ENCODE measurements at regions not wholly inside any gene's neighbourhood (a gene's known extent, or its start where the extent isn't known, plus 50 kb on each side); places are given as distances from the start of the nearest gene placed in this dataset.
"Not testable (repeated sequence)": the region's sequence is repeated elsewhere in the genome, so short reads cannot be mapped to it uniquely, and the experiment has no call there.

- no peak for DNase-seq (ENCODE audit: low read depth, low spot score)
Observed at GRCh38 chr2:21194147-21194546, 70.4 kb downstream of the TDRD15 start.

GRCh38 chr2:21194858-21195271, 71.1 kb downstream of the TDRD15 start:
- no peak for DNase-seq (ENCODE audit: low read depth, low spot score)

DNA sequence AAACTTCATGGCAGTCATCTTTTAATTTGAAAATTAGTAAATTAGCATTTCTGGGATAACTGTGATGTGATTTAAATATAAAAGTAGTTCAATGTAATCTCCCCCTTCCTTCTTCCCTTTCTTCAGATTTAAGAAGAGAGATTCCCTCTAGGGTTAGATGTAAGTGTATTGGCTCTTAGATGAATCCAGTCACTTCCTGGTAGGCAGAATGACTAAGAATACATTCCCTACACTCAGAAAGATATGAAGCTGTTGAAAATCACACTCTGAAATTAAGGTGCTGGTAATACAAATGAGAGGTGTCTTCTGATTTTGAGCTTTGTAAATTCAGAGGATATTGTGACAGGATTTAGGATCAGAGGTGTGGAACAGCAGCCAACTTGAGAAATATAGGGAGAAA, 71.6 kb downstream of the TDRD15 start:
- DNase-seq (ENCODE audit: low read depth, low spot score), result no peak

DNA sequence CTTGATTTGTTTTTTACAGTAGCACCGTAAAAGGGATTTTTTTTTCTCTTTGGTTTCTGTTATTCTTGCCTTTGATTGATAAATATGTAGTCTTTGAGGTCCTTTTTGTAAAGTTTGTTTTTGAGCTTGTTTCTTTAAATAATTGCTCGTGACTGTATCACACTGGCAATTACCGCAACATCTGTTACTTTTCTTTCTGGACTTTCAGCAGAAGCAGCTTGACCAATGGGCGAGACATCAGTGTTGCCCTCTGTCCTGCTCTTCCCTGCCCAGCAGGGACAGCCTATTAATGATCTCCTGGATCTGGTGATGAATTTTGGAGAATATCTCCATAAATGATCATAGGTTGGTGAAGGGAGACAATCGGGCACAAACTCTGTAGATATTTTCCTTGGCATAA, 74.9 kb downstream of the TDRD15 start:
- no peak for DNase-seq (ENCODE audit: low read depth, low spot score)

DNA sequence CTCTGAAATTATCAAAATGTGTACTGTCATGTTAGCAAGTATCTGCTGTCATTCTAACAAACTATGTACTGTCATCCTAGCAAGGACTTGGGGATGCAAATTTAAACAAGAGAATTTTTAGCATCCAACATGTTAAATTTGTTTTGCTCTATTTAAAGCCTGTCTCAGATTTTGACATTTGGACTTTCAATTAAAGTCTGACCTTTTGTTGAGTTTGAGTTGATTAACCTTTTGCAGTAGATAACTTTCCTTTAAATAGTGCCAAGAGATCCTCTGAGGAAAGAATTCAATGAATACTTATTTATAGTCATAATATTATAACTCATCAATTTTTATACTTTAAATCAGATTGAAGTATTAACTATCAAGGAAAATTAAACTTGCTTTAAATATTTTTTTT, 80.2 kb downstream of the TDRD15 start:
- no peak for DNase-seq (ENCODE audit: low read depth, low spot score)

GRCh38 chr2:21214085-21214484, 90.3 kb downstream of the TDRD15 start:
- DNase-seq (ENCODE audit: low read depth, low spot score), result not testable (repeated sequence)

GRCh38 chr2:21217442-21217841, 93.7 kb downstream of the TDRD15 start:
- DNase-seq (ENCODE audit: low read depth, low spot score), result no peak

DNA sequence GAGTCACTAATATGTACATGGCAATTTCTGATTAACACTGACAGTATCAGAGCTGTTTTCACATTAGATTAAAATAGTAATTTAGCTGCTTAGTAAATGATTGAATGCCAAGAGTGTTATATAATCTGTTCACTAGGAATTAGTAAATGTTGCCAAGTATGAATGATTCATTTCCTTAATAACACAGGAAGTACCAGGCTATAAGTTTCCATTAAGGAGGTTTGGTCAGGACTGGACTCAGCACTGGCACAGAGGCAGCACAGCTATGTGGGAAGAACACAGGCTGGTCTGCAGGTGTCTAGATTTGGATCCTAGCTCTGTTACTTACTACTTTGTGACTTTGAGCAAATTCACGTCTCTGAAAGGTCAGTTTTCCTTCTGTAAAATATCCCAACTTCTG, 97.2 kb downstream of the TDRD15 start:
- DNase-seq (ENCODE audit: low read depth, low spot score), result no peak

DNA sequence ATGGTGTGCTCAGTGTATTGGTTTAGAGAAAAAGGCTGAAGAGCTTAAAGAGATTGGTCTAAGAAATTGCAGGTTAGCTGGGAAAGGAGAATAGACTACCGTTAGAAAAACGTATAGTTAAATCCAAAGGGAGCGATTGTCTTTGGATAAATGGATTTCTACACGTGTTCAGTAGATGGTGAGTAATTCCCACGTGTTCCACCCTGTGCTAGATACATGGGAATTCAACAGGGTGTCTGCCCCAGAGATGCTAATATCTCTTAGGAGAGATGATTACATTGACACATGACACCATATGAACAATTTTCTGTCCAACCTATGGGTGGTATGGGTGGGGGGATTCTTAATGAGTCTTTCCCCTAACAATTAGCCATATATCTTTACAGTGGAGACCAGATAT, 99.8 kb downstream of the TDRD15 start:
- DNase-seq (ENCODE audit: low read depth, low spot score), result no peak

- no peak for DNase-seq (ENCODE audit: low read depth, low spot score)
Observed at GRCh38 chr2:21228041-21228895, 104.5 kb downstream of the TDRD15 start.

GRCh38 chr2:21229302-21229701, 105.5 kb downstream of the TDRD15 start:
- DNase-seq (ENCODE audit: low read depth, low spot score), result no peak

- no peak for DNase-seq (ENCODE audit: low read depth, low spot score)
Observed at GRCh38 chr2:21230140-21230539, 106.4 kb downstream of the TDRD15 start.

GRCh38 chr2:21231985-21232384, 108.2 kb downstream of the TDRD15 start:
- no peak for DNase-seq (ENCODE audit: low read depth, low spot score)

GRCh38 chr2:21233194-21233593, 109.4 kb downstream of the TDRD15 start:
- no peak for DNase-seq (ENCODE audit: low read depth, low spot score)

- DNase-seq (ENCODE audit: low read depth, low spot score), result no peak
Observed at GRCh38 chr2:21234001-21234400, 110.2 kb downstream of the TDRD15 start.

DNA sequence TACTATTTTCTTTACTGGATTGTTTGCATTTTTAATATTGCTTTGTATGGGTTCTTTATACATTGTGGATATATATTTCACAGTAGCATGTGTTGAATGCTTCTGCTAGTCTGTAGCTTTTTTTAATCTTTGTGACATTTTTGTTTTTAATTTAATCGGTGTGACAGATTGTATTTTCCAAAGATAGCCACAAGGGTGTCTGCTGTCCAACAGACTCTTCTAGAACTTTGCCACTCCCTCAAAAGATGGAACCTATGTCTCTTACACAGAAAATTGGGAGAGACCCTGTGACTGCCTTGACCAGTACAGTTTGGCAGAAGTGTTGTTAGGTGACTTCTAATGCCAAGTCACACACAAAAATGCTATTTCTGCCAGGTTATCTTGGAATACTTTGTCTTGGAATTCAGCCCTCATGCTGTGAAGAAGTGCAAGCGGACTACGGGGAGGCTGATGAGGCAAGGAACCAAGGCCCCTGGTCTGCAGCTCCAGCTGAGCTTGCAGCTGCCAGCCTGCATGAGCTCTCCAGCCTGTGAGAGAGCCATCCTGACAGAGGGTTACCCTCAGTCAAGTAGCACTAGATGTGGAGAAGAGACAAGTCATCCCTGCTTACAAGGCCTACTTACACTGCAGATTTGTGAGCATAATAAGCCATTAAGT, 110.8 kb downstream of the TDRD15 start:
- DNase-seq (ENCODE audit: low read depth, low spot score), result no peak

DNA sequence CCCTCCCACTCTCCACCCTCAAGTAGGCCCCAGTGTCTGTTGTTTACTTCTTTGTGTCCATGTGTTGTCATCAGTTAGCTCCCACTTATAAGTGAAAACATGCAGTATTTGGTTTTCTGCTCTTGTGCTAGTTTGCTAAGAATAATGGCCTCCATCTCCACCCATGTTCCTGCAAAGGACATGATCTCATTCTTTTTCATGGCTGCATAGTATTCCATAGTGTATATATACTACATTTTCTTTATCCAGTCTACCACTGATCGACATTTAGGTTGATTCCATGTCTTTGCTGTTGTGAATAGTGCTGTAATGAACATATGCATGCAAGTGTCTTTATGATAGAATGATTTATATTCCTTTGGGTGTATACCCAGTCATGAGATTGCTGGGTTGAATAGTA, 116.0 kb downstream of the TDRD15 start:
- DNase-seq (ENCODE audit: low read depth, low spot score), result not testable (repeated sequence)

DNA sequence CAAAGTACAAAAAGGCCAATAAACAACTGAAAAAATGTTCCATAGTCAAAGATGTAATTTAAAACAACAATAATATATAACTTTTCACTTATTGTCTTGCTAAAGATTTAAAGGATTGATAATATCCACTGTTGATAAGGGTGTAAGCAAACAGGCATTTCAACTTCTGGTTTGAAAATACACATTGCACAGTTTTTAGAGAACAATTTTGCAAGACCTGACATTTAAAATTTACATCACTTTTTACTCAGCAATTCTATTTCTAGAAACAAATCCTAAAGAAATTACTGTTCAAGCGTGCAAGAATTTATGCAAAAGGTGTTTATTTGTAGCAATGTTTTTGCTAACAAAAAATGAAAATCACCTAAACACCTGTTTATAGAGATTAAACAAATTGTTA, 120.4 kb downstream of the TDRD15 start:
- DNase-seq (ENCODE audit: low read depth, low spot score), result no peak

DNA sequence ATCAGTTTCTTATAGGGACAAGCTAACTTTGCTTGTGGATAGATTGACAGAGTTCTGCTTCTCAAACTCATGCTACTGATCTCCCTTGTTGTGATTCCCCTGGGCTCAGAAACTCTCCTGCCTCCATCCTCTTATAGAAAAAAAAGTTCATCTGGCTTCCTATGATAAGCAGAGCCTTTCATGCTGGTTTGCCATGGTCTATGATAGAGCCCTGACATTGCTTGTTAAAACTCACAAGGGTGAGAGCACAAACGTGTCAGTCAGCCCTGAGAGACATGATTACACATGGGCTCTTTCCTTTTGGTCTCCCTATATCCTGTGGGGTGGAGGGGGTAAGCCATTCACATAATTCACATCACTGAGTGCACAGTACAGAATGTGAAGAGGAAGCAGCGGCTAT, 121.8 kb downstream of the TDRD15 start:
- DNase-seq (ENCODE audit: low read depth, low spot score), result no peak

DNA sequence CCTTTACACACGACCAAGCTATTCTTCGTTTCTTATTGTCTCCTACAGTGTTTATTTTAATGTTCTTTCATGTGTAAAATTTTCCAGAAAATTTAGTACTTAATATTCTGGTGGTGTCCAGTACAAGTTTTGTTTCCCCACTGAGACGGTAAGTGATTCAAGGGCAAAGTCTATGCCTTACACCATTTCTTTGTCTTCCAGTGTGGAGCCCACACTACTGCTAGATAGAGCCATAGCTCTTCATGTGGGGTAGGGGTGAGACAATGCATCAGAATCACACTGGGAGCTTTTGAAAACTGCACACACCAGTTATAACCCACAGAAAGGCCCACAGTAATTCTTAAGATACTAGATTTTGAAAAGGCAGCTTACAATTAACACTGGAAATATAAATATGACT, 125.6 kb downstream of the TDRD15 start:
- DNase-seq (ENCODE audit: low read depth, low spot score), result no peak

DNA sequence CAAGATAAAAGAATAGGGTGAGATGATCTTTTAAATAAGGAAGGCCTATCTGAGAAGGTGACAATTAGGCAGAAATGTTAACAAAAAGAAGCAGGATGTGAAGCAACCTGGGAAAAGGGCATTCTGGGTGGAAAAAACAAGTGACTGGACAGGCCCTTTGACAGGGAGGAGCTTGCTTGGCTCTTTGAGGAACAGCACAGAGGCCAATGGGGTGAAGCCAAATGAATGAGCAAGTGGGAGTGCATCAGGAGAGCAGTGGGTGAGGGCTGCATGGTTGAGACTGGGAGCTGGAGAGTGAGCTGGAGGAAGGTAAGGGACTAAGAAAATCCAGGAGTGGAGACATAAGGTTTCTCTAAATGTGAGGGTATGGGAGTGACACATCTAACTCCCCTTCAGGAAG, 126.9 kb downstream of the TDRD15 start:
- no peak for DNase-seq (ENCODE audit: low read depth, low spot score)

DNA sequence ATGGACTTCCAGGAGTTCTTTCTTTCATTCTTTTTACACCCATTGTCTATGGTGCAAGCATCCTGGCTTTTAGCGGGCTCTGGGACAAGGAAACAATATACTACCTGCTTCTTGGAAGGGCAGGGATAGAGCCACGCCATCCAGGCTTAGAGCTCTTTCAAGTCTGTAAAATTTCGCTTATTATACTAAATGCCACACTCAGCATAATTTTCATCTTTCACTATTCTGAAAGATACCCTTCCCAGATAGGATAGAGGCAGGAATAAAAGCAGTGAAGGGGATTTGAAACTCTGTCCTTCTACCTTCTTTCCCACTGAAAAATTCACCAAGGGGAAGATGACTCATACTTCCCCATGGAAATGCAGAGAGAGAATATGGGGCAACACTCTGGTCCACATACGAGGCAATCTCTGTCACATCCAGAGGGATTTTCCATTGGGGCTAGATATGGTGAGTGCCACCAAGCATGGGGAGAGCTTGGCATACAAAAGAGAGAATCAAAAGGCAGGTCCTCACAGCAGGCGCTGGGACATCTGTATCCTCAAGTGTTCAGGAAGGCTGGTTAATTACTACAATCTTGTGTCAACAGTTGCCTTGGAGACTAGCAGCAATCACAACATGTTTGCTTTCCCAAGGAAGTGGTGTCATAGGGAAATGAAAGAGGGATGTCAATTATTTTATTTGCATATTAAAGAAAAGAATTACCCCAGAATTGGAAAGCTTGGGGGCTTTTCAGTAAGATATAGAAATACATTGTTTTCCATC, 127.6 kb downstream of the TDRD15 start:
- no peak for DNase-seq (ENCODE audit: low read depth, low spot score)

Data from iPS DF 19.7 (cell line).